Colonic mucosa (tissue), 4 donors: ENCODE measurements at regions not wholly inside any gene's neighbourhood (a gene's known extent, or its start where the extent isn't known, plus 50 kb on each side); places are given as distances from the start of the nearest gene placed in this dataset.

Experiments
- DNase-seq: peaks from one replicate; pipeline ENCODE4 v3.0.0-alpha.2; 2020
- H3K27ac ChIP-seq: fragments of 200-600 bp; one replicate; pipeline ENCODE4 v1.8.0; 2021
- H3K27me3 ChIP-seq: fragments of 200-600 bp; one replicate; pipeline ENCODE4 v1.8.0; 2021
- H3K36me3 ChIP-seq: fragments of 200-600 bp; one replicate; pipeline ENCODE4 v1.8.0; 2021
- H3K4me1 ChIP-seq: fragments of 200-600 bp; one replicate; pipeline ENCODE4 v1.8.0; 2021; ENCODE audit warnings: mild to moderate bottlenecking
- H3K4me3 ChIP-seq: fragments of 200-600 bp; one replicate; pipeline ENCODE4 v1.8.0; 2021
- H3K9ac ChIP-seq, 2 donors: one replicate each; pipeline ENCODE4 v1.7.0; 2013; ENCODE audit warnings: control low read depth in 2 of 2, low read depth in 2 of 2, low read length in 2 of 2
- H3K9me3 ChIP-seq: fragments of 200-600 bp; one replicate; pipeline ENCODE4 v1.8.0; 2021
- intact Hi-C: fragments of 100-400 bp; cut with DNase I; formaldehyde crosslinking; loops from one replicate; pipeline ENCODE4 v1.14.1; 2022
- TF ChIP-seq, protein P1 (sequence below): fragments of 200-600 bp; IDR thresholded peaks from one replicate; pipeline ENCODE4 v1.8.0; 2022; ENCODE audit warnings: antibody characterized with exemption, mild to moderate bottlenecking
- donor health status: healthy.
- donor health status: DM: no; HTN: no; CAD: no.
- donor health status: DM: no; HTN: no; CAD: no.

- intact Hi-C loops, result no loop called here
- no peaks in the 10 kb centered on the region for H3K9me3 ChIP-seq
- no peaks in the 10 kb centered on the region for H3K36me3 ChIP-seq
- no peaks in the 10 kb centered on the region for H3K4me1 ChIP-seq
- TF ChIP-seq, protein P1, sequence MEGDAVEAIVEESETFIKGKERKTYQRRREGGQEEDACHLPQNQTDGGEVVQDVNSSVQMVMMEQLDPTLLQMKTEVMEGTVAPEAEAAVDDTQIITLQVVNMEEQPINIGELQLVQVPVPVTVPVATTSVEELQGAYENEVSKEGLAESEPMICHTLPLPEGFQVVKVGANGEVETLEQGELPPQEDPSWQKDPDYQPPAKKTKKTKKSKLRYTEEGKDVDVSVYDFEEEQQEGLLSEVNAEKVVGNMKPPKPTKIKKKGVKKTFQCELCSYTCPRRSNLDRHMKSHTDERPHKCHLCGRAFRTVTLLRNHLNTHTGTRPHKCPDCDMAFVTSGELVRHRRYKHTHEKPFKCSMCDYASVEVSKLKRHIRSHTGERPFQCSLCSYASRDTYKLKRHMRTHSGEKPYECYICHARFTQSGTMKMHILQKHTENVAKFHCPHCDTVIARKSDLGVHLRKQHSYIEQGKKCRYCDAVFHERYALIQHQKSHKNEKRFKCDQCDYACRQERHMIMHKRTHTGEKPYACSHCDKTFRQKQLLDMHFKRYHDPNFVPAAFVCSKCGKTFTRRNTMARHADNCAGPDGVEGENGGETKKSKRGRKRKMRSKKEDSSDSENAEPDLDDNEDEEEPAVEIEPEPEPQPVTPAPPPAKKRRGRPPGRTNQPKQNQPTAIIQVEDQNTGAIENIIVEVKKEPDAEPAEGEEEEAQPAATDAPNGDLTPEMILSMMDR, result no peak
- H3K27ac ChIP-seq, result no peak overlapping the region
- no peaks in the 10 kb centered on the region for H3K27me3 ChIP-seq
- no peak overlapping the region for H3K4me3 ChIP-seq
- H3K9ac ChIP-seq, result no peak overlapping the region
- no peak for DNase-seq
Observed at GRCh38 chr20:52401431-52401830, 209.9 kb upstream of the ZFP64 start.

- H3K4me1 ChIP-seq, result no peaks in the 10 kb centered on the region
- TF ChIP-seq, protein P1, result no peak
- DNase-seq, result no peak
- H3K36me3 ChIP-seq, result no peaks in the 10 kb centered on the region
- no peak overlapping the region for H3K4me3 ChIP-seq
- H3K27ac ChIP-seq, result no peak overlapping the region
- no peak overlapping the region for H3K9ac ChIP-seq
- no peaks in the 10 kb centered on the region for H3K9me3 ChIP-seq
- no peaks in the 10 kb centered on the region for H3K27me3 ChIP-seq
- intact Hi-C loops, result no loop called here
Observed at GRCh38 chr20:52399352-52399751, 207.8 kb upstream of the ZFP64 start.

GRCh38 chr20:52389606-52390005 lies 198.0 kb upstream of the ZFP64 start:
- no peak overlapping the region for H3K4me3 ChIP-seq
- no peak for DNase-seq
- intact Hi-C loops, result no loop called here
- H3K27ac ChIP-seq, result no peak overlapping the region
- TF ChIP-seq, protein P1, result no peak
- no peaks in the 10 kb centered on the region for H3K9me3 ChIP-seq
- no peak overlapping the region for H3K9ac ChIP-seq
- no peaks in the 10 kb centered on the region for H3K36me3 ChIP-seq
- no peaks in the 10 kb centered on the region for H3K4me1 ChIP-seq
- no peaks in the 10 kb centered on the region for H3K27me3 ChIP-seq

DNA sequence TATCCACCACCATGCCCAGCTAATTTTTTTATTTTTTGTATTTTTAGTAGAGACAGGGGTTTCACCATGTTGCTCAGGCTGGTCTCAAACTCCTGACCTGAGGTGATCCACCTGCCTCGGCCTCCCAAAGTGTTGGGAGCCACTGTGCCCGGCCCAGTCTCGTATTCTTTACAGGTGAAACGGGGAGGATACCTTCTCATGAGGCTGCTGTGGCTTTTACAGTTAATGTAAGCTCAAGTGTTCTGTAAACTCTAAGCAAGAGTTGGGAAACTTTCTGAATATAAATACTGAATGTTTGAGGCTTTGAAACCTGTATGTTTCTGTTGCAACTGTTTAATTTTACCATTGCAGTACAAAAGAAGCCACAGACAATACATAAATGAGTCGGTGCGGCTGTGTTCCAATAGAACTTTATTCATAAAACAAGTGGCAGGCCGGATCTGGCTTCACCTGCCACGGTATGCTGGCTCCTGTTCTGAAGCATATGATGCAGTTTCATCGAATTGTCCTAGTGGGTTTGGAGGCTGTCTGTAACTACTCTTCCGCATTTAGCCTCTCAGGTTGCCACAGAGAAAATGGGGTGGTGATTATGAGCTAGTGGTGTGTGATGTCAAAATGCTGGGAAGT lies 192.5 kb upstream of the ZFP64 start:
- DNase-seq, result no peak
- TF ChIP-seq, protein P1, result no peak
- intact Hi-C loops, result loop anchor here (5.0 kb wide), 1 partner anchor 142 kb away; no protein-coding TSS in a partner anchor
- no peak overlapping the region for H3K4me3 ChIP-seq
- no peaks in the 10 kb centered on the region for H3K36me3 ChIP-seq
- no peaks in the 10 kb centered on the region for H3K9me3 ChIP-seq
- no peak overlapping the region for H3K27ac ChIP-seq
- no peaks in the 10 kb centered on the region for H3K27me3 ChIP-seq
- no peaks in the 10 kb centered on the region for H3K4me1 ChIP-seq
- H3K9ac ChIP-seq, result no peak overlapping the region

DNA sequence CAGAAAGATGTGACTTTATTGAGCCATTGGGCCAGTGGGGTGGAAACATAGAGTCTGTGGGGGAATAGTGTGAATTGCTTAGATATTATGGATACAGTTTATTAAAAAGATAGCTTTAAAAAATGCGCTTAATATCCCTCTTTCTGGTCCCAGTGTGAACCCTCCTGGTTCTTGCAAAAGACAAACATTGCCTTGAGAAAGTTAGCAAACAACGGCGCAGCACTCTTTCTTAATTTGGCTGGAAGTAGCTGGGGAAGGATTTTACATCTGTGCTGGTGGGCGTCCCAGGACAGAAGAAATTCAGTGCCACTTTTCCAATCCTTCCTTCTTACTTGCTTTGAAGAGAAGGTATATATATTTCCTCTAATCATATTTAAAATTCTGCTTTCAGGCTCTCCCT lies 191.4 kb upstream of the ZFP64 start:
- H3K4me3 ChIP-seq, result no peak overlapping the region
- H3K4me1 ChIP-seq, result no peaks in the 10 kb centered on the region
- intact Hi-C loops, result loop anchor here (5.0 kb wide), 1 partner anchor 141 kb away; no protein-coding TSS in a partner anchor
- TF ChIP-seq, protein P1, result no peak
- H3K27me3 ChIP-seq, result no peaks in the 10 kb centered on the region
- no peaks in the 10 kb centered on the region for H3K9me3 ChIP-seq
- no peak overlapping the region for H3K27ac ChIP-seq
- no peak overlapping the region for H3K9ac ChIP-seq
- no peaks in the 10 kb centered on the region for H3K36me3 ChIP-seq
- no peak for DNase-seq
